Keratinocyte (primary cell): ENCODE measurements at regions not wholly inside any gene's neighbourhood (a gene's known extent, or its start where the extent isn't known, plus 50 kb on each side); places are given as distances from the start of the nearest gene placed in this dataset.

ENCODE experiments used
- CTCF ChIP-seq, 3 experiments: IDR thresholded peaks in 1 of 3; conservative IDR thresholded peaks in 1 of 3; optimal IDR thresholded peaks in 1 of 3; 2 replicates in 2 of 3; 3 replicates in 1 of 3; pipeline versions ENCODE3 to v1.5.1; 2011; ENCODE audit warnings: low read length in 3 of 3, mild to moderate bottlenecking in 3 of 3, moderate library complexity in 2 of 3, control low read depth in 1 of 3, inconsistent platforms in 1 of 3; ENCODE audit not compliant: insufficient read depth in 2 of 3; ENCODE audit errors: extremely low read depth in 1 of 3
- EZH2 ChIP-seq: IDR thresholded peaks from one replicate; pipeline ENCODE4 v1.6.1; 2012; ENCODE audit warnings: inconsistent platforms, mild to moderate bottlenecking, low read length, moderate library complexity

DNA sequence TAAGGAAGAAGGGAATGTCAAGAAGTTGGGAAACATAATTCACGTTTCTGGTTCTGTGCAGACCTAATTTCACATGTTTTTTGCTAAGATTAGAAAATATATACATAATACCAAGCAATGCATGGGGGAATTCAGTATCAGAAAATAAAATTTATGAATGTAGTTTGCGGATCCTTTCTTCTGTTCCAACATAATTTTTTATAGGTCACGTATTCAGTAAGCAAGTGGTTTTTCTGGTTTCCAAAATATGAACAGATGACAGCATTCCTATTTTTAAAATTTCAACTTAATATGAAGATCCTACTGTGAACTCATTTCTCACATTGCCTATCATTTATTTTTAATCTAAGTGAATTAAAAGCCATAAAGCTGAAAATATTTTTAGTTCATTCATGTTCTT lies 560.0 kb upstream of the NRG3 start:
- TF ChIP-seq CTCF (optimal IDR thresholded peaks at IDR 0.05 in 1 of 3, IDR thresholded peaks at IDR 0.05 in 1 of 3, conservative IDR thresholded peaks at IDR 0.05 in 1 of 3; ENCODE audit: extremely low read depth in 1 of 3, insufficient read depth in 2 of 3, low read length in 3 of 3) = no peak
- no peak for TF ChIP-seq EZH2
